ENCODE measurements at regions not wholly inside any gene's neighbourhood (a gene's known extent, or its start where the extent isn't known, plus 50 kb on each side); places are given as distances from the start of the nearest gene placed in this dataset.

GRCh38 chr3:31364188-31364587, 168.5 kb upstream of the STT3B start:
- TF ChIP-seq CTCF (IDR thresholded peaks at IDR 0.05) (no peak), POLR2AphosphoS5 (IDR thresholded peaks at IDR 0.05) (no peak)
